ENCODE measurements at regions not wholly inside any gene's neighbourhood (a gene's known extent, or its start where the extent isn't known, plus 50 kb on each side); places are given as distances from the start of the nearest gene placed in this dataset.

DNA sequence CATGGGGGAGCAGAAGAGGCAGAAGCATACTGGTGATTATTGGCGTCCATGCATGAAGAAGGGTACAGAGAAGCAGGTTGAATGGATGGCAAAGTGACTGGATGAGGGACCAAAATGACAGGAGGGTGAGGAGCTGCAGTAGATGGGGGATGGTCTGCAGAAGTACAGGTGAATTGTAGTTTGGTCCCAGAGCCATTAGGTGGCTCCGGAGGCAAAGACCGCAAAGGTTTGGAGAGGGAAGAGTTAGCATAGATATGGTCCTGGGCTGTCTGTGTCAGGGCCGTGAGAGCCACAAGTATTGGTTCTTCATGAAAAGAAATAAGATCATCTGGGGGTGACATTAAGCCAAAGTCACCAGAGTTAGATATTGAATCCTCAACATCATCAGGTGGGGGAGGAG is 59.0 kb upstream of the ZNF726 start:
- Mint-ChIP-seq H3K4me3 (no peak overlapping the region), H3K27ac (no peak overlapping the region), H3K36me3 (ENCODE audit: low read depth) (no peaks in the 10 kb centered on the region), H3K4me1 (ENCODE audit: low read depth) (no peaks in the 10 kb centered on the region), H3K9me3 (peaks cover 73% of the 10 kb centered on the region), H3K27me3 (ENCODE audit: insufficient read depth) (no peaks in the 10 kb centered on the region)
- intact Hi-C loops (cut with micrococcal nuclease): no loop called here
- no peak for DNase-seq (ENCODE audit: low spot score)

DNA sequence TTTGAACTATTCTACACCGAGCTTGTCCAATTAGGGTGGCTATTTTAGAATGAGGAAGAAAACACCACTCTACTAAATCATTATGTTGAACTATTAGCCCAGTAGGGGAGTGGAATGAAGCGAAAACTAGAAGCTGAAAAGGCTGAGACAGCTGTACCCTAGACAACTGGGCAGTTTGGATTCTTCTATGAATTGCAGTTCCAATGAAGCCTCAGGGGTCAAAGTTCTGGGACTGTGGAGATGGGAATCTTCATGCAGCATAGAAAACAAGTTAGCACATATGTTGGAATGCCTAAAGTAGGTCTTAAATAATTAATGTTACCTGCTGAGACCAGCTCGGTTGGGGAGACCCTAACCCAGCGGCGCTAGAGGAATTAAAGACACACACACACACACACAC is 62.7 kb upstream of the ZNF726 start:
- intact Hi-C loops (cut with micrococcal nuclease): no loop called here
- no peaks in the 10 kb centered on the region for H3K27me3 Mint-ChIP-seq (ENCODE audit: insufficient read depth)
- no peaks in the 10 kb centered on the region for H3K4me1 Mint-ChIP-seq (ENCODE audit: low read depth)
- H3K27ac Mint-ChIP-seq: no peak overlapping the region
- H3K36me3 Mint-ChIP-seq (ENCODE audit: low read depth): no peaks in the 10 kb centered on the region
- no peak overlapping the region for H3K4me3 Mint-ChIP-seq
- DNase-seq (ENCODE audit: low spot score): no peak
- H3K9me3 Mint-ChIP-seq: peaks cover 93% of the 10 kb centered on the region

DNA sequence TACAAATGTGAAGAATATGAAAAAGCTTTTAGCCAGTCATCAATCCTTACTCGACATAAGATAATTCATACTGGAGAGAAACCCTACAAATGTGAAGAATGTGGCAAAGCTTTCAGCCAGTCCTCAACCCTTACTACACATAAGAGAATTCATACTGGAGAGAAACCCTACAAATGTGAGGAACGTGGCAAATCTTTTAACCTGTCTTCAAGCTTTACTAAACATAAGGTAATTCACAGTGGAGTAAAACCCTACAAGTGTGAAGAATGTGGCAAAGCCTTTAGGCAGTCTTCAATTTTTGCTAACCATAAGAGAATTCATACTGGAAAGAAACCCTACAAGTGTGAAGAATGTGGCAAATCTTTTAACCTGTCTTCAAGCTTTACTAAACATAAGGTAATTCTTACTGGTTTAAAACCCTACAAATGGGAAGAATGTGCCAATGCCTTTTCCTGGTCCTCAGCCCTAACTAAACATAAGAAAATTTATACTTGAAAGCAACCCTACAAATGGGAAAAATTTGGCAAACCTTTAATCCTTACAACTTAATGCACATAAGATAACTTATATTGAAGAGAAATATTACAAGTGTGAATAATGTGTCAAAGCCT is 74.1 kb upstream of the ZNF681 start:
- peaks cover 2% of the 10 kb centered on the region for H3K36me3 Mint-ChIP-seq (ENCODE audit: low read depth)
- H3K4me3 Mint-ChIP-seq: no peak overlapping the region
- no peaks in the 10 kb centered on the region for H3K27me3 Mint-ChIP-seq (ENCODE audit: insufficient read depth)
- DNase-seq (ENCODE audit: low spot score): no peak
- H3K4me1 Mint-ChIP-seq (ENCODE audit: low read depth): no peaks in the 10 kb centered on the region
- intact Hi-C loops (cut with micrococcal nuclease): no loop called here
- H3K9me3 Mint-ChIP-seq: peaks cover 57% of the 10 kb centered on the region
- H3K27ac Mint-ChIP-seq: no peak overlapping the region

DNA sequence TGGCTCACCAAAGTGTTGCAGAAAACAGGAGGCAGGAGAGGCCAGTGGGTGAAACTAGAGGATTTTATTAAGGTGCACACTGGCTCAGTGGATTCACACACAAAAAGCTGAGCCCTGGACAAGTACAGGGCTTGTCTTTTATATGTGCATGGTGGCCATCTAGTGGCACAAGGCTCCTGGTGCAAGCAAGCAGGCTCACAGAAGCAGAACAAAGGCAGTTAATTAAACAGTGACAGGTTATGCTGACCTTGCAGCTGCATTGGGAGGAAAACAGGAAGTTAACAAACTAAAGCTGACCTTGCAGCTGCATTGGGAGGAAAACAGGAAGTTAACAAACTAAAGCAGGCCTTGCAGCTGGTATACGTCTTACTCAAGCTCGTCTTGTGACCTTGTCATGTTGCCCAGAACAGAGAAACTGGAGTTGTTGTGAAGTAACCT is 65.3 kb upstream of the ZNF681 start:
- H3K36me3 Mint-ChIP-seq (ENCODE audit: low read depth): no peaks in the 10 kb centered on the region
- no peak for DNase-seq (ENCODE audit: low spot score)
- H3K27ac Mint-ChIP-seq: no peak overlapping the region
- intact Hi-C loops (cut with micrococcal nuclease): no loop called here
- no peaks in the 10 kb centered on the region for H3K4me1 Mint-ChIP-seq (ENCODE audit: low read depth)
- H3K4me3 Mint-ChIP-seq: no peak overlapping the region
- peaks cover 57% of the 10 kb centered on the region for H3K9me3 Mint-ChIP-seq
- H3K27me3 Mint-ChIP-seq (ENCODE audit: insufficient read depth): no peaks in the 10 kb centered on the region

DNA sequence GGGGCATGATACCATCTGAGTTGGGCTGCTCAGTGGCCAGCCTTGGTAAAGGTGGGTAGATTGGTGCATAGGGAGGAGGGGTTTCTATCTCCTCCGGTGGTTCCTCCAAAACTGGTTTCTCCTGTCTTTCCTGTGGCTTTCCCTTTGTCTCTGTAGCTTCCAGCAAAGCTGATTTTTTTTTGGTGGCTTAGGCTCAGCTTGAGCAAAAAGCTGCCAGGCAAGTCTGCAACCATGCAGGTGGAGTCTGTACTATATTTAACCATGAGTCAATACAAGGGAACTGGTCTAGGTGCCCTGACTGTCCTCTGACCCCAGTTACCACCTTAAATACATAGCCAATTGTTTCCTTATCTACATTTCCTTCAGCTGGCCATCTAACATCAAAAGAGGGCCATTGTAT is 64.0 kb upstream of the ZNF681 start:
- H3K27ac Mint-ChIP-seq: no peak overlapping the region
- H3K4me3 Mint-ChIP-seq: no peak overlapping the region
- intact Hi-C loops (cut with micrococcal nuclease): no loop called here
- DNase-seq (ENCODE audit: low spot score): no peak
- peaks cover 65% of the 10 kb centered on the region for H3K9me3 Mint-ChIP-seq
- H3K36me3 Mint-ChIP-seq (ENCODE audit: low read depth): no peaks in the 10 kb centered on the region
- no peaks in the 10 kb centered on the region for H3K27me3 Mint-ChIP-seq (ENCODE audit: insufficient read depth)
- H3K4me1 Mint-ChIP-seq (ENCODE audit: low read depth): no peaks in the 10 kb centered on the region

DNA sequence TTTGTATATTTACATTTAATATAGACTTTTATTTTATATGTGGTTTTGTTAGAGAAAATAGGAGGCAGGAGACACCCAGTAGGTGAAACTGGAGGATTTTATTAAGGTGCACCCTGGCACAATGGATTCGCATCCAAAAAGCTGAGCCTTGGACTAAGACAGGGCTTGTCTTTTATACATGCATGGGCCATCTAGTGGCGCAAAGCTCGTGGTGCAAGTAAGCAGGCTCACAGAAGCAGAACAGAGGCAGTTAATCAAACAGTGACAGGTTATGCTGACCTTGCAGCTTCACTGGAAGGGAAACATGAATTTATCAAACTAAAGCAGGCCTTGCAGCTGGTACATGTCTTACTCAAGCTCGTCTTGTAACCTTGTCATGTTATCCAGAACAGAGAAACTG is 58.8 kb upstream of the ZNF681 start:
- Mint-ChIP-seq H3K27me3 (ENCODE audit: insufficient read depth) (no peaks in the 10 kb centered on the region), H3K9me3 (peaks cover 49% of the 10 kb centered on the region), H3K4me1 (ENCODE audit: low read depth) (no peaks in the 10 kb centered on the region), H3K27ac (no peak overlapping the region), H3K36me3 (ENCODE audit: low read depth) (peaks cover 2% of the 10 kb centered on the region), H3K4me3 (no peak overlapping the region)
- intact Hi-C loops (cut with micrococcal nuclease): no loop called here
- no peak for DNase-seq (ENCODE audit: low spot score)

DNA sequence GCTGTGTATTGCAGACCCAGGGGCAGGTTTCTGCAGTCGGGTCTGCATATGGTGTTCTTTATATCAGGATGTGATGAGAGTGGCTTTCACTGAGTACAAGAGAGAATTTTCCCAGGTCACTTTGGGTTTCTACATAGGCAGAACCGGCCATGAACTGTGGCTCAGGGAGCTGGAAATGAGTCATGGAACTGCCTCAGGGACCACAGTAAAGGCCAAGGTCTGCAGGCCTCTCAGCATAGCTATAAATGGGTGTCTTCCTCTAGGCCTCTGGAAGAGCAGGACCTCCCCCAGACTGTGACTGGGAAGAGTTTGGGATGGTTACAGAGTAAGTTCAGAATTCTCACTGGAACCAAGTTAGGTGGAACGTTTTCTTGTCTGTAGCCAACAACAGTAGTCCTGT is 51.8 kb upstream of the ZNF681 start:
- no peaks in the 10 kb centered on the region for H3K27me3 Mint-ChIP-seq (ENCODE audit: insufficient read depth)
- no peak for DNase-seq (ENCODE audit: low spot score)

More for the DNA sequence above, 51.8 kb upstream of the ZNF681 start:
- Mint-ChIP-seq H3K9me3 (peaks cover 32% of the 10 kb centered on the region), H3K36me3 (ENCODE audit: low read depth) (peaks cover 3% of the 10 kb centered on the region), H3K4me3 (no peak overlapping the region), H3K27ac (no peak overlapping the region), H3K4me1 (ENCODE audit: low read depth) (no peaks in the 10 kb centered on the region)
- intact Hi-C loops (cut with micrococcal nuclease): no loop called here

All from activated T-helper 1 cell treated with anti-CD3 and anti-CD28 coated beads, Interleukin-12 subunit alpha, Interleukin-12 subunit beta, Interleukin-2, Interleukin-4 antibody, amounts not matched to agents 30 ng/mL and 10 ng/mL and 1 ng/mL, durations not matched to agents 14 hours and 24 hours and 36 hours (primary cell).